Transverse colon (tissue), 3 donors: ENCODE measurements at regions not wholly inside any gene's neighbourhood (a gene's known extent, or its start where the extent isn't known, plus 50 kb on each side); places are given as distances from the start of the nearest gene placed in this dataset.

Experiments used
- EP300 ChIP-seq: sonication (generic); formaldehyde crosslinking; IDR thresholded peaks from one replicate; pipeline ENCODE4 v1.6.1; 2017; ENCODE audit warnings: antibody characterized with exemption, low read depth
- POLR2A ChIP-seq: fragments of 450-650 bp; IDR thresholded peaks from one replicate; pipeline ENCODE4 v1.6.1; 2016; ENCODE audit warnings: antibody characterized with exemption, mild to moderate bottlenecking, moderate library complexity
- TF ChIP-seq, protein P1 (sequence below), 5 experiments: fragments of 200-600 bp in 3 of 5; fragments of 450-650 bp in 2 of 5; sonication (generic) in 3 of 5; IDR thresholded peaks; 1 replicate in 2 of 5; 2 replicates in 3 of 5; pipeline ENCODE4 v1.5.1; 2016 to 2017; ENCODE audit warnings: antibody characterized with exemption in 5 of 5, inconsistent platforms in 3 of 5, mild to moderate bottlenecking in 2 of 5, moderate library complexity in 1 of 5

DNA sequence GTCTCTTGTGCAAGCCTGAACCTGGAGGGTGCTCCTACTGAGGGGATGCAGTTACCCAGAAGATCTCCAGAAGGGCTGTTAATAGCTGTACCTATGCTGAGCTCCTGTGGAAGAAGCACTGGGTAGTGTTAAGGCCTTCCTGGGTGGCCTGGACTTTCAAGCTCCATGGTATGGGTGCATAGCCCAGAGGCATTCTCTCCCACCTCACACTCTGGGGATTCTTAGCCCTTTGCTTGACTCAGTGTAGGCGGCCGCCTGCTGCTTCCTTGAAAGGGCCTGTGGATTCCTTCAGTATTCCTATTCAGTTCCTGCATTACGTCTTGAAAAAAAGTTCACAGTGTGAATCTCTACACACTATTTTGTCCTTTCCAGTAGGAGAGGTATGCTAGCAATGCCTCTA is 235.7 kb upstream of the MAGEB16 start:
- TF ChIP-seq, protein P1, sequence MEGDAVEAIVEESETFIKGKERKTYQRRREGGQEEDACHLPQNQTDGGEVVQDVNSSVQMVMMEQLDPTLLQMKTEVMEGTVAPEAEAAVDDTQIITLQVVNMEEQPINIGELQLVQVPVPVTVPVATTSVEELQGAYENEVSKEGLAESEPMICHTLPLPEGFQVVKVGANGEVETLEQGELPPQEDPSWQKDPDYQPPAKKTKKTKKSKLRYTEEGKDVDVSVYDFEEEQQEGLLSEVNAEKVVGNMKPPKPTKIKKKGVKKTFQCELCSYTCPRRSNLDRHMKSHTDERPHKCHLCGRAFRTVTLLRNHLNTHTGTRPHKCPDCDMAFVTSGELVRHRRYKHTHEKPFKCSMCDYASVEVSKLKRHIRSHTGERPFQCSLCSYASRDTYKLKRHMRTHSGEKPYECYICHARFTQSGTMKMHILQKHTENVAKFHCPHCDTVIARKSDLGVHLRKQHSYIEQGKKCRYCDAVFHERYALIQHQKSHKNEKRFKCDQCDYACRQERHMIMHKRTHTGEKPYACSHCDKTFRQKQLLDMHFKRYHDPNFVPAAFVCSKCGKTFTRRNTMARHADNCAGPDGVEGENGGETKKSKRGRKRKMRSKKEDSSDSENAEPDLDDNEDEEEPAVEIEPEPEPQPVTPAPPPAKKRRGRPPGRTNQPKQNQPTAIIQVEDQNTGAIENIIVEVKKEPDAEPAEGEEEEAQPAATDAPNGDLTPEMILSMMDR (IDR thresholded peaks at IDR 0.05), result no peak
- TF ChIP-seq EP300, result no peak
- no peak for TF ChIP-seq POLR2A
